ENCODE measurements at regions not wholly inside any gene's neighbourhood (a gene's known extent, or its start where the extent isn't known, plus 50 kb on each side); places are given as distances from the start of the nearest gene placed in this dataset.
A peak's percentile ranks its signal among the peaks of the same experiment; 100 is the strongest.

DNA sequence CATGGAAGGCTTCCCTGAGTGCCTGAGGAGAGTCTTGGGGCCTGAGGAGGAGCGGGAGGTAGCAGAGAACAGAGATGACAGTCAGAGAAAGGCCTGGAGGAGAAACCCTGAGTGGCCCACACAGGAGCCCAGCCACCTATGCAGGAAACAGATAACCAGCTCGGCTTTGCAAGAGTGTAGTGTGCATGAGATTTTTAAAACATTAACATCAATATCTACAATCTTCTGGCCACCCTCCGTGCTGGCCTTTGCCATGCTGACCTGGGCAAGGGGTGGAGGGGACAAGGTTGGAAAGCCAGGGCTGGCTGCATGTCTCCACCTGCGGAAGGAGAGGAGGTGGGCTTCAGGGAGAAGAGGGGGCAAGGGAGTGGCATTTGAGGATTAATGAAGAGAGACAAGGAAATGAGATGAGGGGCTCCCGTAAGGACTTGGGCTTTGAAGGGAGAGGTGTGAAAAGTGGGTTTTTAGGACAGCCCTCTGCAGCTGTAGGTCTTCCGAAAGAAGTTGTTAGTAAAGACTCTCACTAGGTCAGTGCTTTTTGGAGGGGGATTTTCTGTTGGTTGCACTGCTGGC lies 59.3 kb upstream of the SDK1 start:
- no peaks in the 10 kb centered on the region for H3K36me3 ChIP-seq (ENCODE audit: control insufficient read depth in 3 of 3, insufficient read depth in 2 of 3, low read depth in 1 of 3, low read length in 3 of 3)
- peaks cover 0 to 8% of the 10 kb centered on the region in 2 donors for H3K9me3 ChIP-seq (ENCODE audit: control insufficient read depth in 2 of 2, insufficient read depth in 1 of 2, low read depth in 1 of 2, low read length in 1 of 2)
- peaks cover 0 to 2% (median 0%) of the 10 kb centered on the region in 3 donors for H3K27me3 ChIP-seq (ENCODE audit: control insufficient read depth in 3 of 3, insufficient read depth in 3 of 3, low read length in 3 of 3)
- FAIRE-seq (no peak), DNase-seq (no peak)
- no peak overlapping the region for H3K4me3 ChIP-seq (ENCODE audit: low read depth in 1 of 3, low read length in 3 of 3)
- H3K27ac ChIP-seq (ENCODE audit: low read depth in 1 of 3, low read length in 2 of 3), result no peak overlapping the region
- WGBS, 3 donors, result 83 to 84% (median 84%) methylated on average over 6 of the region's 6 CpGs
- no peaks in the 10 kb centered on the region for H3K4me1 ChIP-seq (ENCODE audit: control insufficient read depth in 3 of 3, insufficient read depth in 2 of 3, low read depth in 1 of 3, low read length in 2 of 3)

DNA sequence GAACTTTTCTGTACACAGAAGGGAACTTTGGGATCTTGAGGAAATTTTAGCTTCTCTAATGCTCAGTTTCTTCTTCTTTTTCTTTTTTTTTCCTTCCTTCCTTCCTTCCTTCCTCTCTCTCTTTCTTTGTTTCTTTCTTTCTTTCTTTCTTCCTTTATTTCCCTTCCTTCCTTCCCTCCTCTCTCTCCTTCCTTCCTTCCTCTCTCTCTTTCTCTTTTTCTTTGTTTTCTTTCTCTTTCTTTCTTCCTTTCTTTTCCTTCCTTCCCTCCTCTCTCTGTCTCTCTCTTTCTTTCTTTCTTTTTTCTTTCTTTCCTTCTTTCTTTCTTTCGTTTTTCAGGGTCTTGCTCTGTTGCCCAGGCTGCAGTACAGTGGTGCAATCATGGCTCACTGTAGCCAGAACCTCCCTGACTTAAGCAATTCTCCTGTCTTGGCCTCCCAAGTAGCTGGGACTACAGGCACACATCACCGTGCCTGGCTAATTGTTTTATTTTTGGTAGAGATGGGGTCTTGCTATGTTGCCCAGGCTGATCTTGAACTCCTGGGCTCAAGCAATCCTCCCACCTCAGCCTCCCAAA lies 58.6 kb upstream of the SDK1 start:
- peaks cover 0 to 6% of the 10 kb centered on the region in 2 donors for H3K9me3 ChIP-seq (ENCODE audit: control insufficient read depth in 2 of 2, insufficient read depth in 1 of 2, low read depth in 1 of 2, low read length in 1 of 2)
- FAIRE-seq, result no peak
- no peak overlapping the region for H3K4me3 ChIP-seq (ENCODE audit: low read depth in 1 of 3, low read length in 3 of 3)
- DNase-seq, result no peak
- peaks cover 0 to 2% (median 0%) of the 10 kb centered on the region in 3 donors for H3K27me3 ChIP-seq (ENCODE audit: control insufficient read depth in 3 of 3, insufficient read depth in 3 of 3, low read length in 3 of 3)
- H3K36me3 ChIP-seq (ENCODE audit: control insufficient read depth in 3 of 3, insufficient read depth in 2 of 3, low read depth in 1 of 3, low read length in 3 of 3), result no peaks in the 10 kb centered on the region
- WGBS, 3 donors, result 72 to 85% (median 73%) methylated on average over 2 of the region's 2 CpGs
- no peak overlapping the region for H3K27ac ChIP-seq (ENCODE audit: low read depth in 1 of 3, low read length in 2 of 3)
- H3K4me1 ChIP-seq (ENCODE audit: control insufficient read depth in 3 of 3, insufficient read depth in 2 of 3, low read depth in 1 of 3, low read length in 2 of 3), result no peaks in the 10 kb centered on the region

DNA sequence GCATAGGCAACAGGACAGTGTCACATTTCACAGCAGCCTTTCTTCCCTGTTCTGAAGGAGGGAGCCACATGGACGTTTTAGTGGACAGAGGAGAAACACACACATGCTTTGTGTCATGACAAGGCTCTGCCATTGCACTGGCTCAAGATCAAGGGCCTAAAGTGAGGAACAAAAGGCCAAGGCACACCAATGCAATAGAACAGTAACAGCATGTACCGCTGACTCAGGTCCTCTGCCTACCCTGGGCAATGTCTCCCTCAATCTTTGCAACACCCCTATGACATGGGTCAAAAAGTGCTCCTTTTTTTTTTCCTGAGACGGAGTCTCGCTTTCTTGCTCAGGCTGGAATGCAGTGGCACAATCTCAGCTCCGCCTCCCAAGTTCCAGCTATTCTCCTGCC lies 57.8 kb upstream of the SDK1 start:
- H3K9me3 ChIP-seq (ENCODE audit: control insufficient read depth in 2 of 2, insufficient read depth in 1 of 2, low read depth in 1 of 2, low read length in 1 of 2), result peaks cover 0 to 3% of the 10 kb centered on the region in 2 donors
- 75 to 83% (median 82%) methylated on average over 5 of the region's 5 CpGs for WGBS, 3 donors
- no peaks in the 10 kb centered on the region for H3K4me1 ChIP-seq (ENCODE audit: control insufficient read depth in 3 of 3, insufficient read depth in 2 of 3, low read depth in 1 of 3, low read length in 2 of 3)
- H3K27ac ChIP-seq (ENCODE audit: low read depth in 1 of 3, low read length in 2 of 3), result no peak overlapping the region
- peaks cover 0 to 2% (median 0%) of the 10 kb centered on the region in 3 donors for H3K27me3 ChIP-seq (ENCODE audit: control insufficient read depth in 3 of 3, insufficient read depth in 3 of 3, low read length in 3 of 3)
- no peak for FAIRE-seq
- H3K4me3 ChIP-seq (ENCODE audit: low read depth in 1 of 3, low read length in 3 of 3), result no peak overlapping the region
- no peak for DNase-seq
- no peaks in the 10 kb centered on the region for H3K36me3 ChIP-seq (ENCODE audit: control insufficient read depth in 3 of 3, insufficient read depth in 2 of 3, low read depth in 1 of 3, low read length in 3 of 3)

DNA sequence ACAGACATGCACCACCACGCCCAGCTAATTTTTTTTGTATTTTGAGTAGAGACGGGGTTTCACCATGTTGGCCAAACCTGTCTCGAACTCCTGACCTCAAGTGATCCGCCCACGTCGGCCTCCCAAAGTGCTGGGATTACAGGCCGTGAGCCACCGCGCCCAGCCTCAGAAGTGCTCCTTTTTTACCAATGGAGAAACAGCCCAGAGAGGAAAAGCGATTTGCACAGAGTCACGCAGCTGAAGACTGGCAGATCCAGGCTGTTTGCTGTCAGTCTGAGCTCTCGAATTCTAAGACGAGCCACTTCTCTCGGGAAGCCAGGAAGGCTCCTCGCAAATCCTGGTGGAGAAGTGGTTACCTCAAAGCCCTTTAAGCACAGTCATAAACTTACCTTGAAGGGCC lies 57.4 kb upstream of the SDK1 start:
- Histone ChIP-seq H3K36me3 (ENCODE audit: control insufficient read depth in 3 of 3, insufficient read depth in 2 of 3, low read depth in 1 of 3, low read length in 3 of 3) (no peaks in the 10 kb centered on the region), H3K4me1 (ENCODE audit: control insufficient read depth in 3 of 3, insufficient read depth in 2 of 3, low read depth in 1 of 3, low read length in 2 of 3) (no peaks in the 10 kb centered on the region), H3K27ac (ENCODE audit: low read depth in 1 of 3, low read length in 2 of 3) (no peak overlapping the region), H3K4me3 (ENCODE audit: low read depth in 1 of 3, low read length in 3 of 3) (no peak overlapping the region), H3K27me3 (ENCODE audit: control insufficient read depth in 3 of 3, insufficient read depth in 3 of 3, low read length in 3 of 3) (peaks cover 0 to 2% (median 0%) of the 10 kb centered on the region in 3 donors), H3K9me3 (ENCODE audit: control insufficient read depth in 2 of 2, insufficient read depth in 1 of 2, low read depth in 1 of 2, low read length in 1 of 2) (peaks cover 0 to 3% of the 10 kb centered on the region in 2 donors)
- FAIRE-seq (no peak), DNase-seq (no peak)
- WGBS, 3 donors, result 69 to 85% (median 83%) methylated on average over 15 of the region's 15 CpGs

DNA sequence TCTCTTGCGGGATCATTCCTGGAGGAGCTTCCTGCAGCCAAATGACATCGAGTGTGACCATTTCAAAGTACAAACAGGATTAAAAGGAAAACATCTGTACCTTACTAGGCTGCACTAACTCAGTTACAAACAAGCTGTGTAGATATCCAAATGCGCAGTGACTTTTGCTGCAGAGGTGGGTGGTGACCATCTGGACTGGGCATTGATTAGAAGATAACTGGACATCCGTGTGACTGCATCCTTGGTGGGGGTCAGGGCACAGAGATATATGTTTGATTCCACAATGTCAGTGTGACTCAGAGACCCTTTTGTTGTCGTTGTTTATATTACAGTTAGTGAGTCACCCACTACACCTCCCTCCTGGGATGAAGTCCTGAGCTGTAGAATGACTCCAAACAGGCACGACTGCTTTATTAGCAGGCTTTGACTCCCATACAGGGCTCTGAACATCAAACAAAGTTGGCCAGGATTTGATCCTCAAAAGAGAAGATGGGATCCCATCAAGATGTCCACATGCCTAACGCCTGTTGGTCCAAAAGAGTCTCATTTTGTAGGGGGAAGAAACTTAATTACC lies 56.7 kb upstream of the SDK1 start:
- no peaks in the 10 kb centered on the region for H3K36me3 ChIP-seq (ENCODE audit: control insufficient read depth in 3 of 3, insufficient read depth in 2 of 3, low read depth in 1 of 3, low read length in 3 of 3)
- H3K27me3 ChIP-seq (ENCODE audit: control insufficient read depth in 3 of 3, insufficient read depth in 3 of 3, low read length in 3 of 3), result peaks cover 0 to 2% (median 0%) of the 10 kb centered on the region in 3 donors
- H3K4me1 ChIP-seq (ENCODE audit: control insufficient read depth in 3 of 3, insufficient read depth in 2 of 3, low read depth in 1 of 3, low read length in 2 of 3), result no peaks in the 10 kb centered on the region
- FAIRE-seq, result no peak
- no peak overlapping the region for H3K4me3 ChIP-seq (ENCODE audit: low read depth in 1 of 3, low read length in 3 of 3)
- WGBS, 3 donors, result 45 to 58% (median 50%) methylated on average over 7 of the region's 7 CpGs
- H3K9me3 ChIP-seq (ENCODE audit: control insufficient read depth in 2 of 2, insufficient read depth in 1 of 2, low read depth in 1 of 2, low read length in 1 of 2), result peaks cover 0 to 3% of the 10 kb centered on the region in 2 donors
- peak overlapping the region in 1 of 3 donors; percentile 23 for H3K27ac ChIP-seq (ENCODE audit: low read depth in 1 of 3, low read length in 2 of 3)
- no peak for DNase-seq

DNA sequence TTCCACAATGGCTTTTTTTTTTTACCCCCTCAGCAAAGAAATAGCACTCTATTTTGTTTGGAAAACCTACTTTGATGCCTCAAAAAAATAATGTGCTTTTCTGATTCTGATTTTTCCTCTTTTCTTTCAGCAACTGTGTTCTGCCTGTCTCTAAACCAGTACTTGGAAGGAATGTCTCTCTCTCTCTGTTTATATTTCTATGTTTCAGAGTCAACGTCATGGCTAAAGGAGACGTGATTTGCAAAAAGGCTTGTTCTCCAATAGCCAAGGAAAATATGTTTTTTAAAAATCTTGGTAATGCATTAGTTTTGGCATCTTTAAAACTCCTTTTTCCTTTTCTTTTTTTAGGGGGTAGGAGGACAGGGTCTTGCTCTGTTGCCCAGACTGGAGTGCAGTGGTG lies 56.0 kb upstream of the SDK1 start:
- 68 to 86% (median 81%) methylated on average over 2 of the region's 2 CpGs for WGBS, 3 donors
- H3K27me3 ChIP-seq (ENCODE audit: control insufficient read depth in 3 of 3, insufficient read depth in 3 of 3, low read length in 3 of 3), result peaks cover 0 to 2% (median 0%) of the 10 kb centered on the region in 3 donors
- H3K36me3 ChIP-seq (ENCODE audit: control insufficient read depth in 3 of 3, insufficient read depth in 2 of 3, low read depth in 1 of 3, low read length in 3 of 3), result no peaks in the 10 kb centered on the region
- H3K4me3 ChIP-seq (ENCODE audit: low read depth in 1 of 3, low read length in 3 of 3), result no peak overlapping the region
- H3K27ac ChIP-seq (ENCODE audit: low read depth in 1 of 3, low read length in 2 of 3), result no peak overlapping the region
- H3K4me1 ChIP-seq (ENCODE audit: control insufficient read depth in 3 of 3, insufficient read depth in 2 of 3, low read depth in 1 of 3, low read length in 2 of 3), result no peaks in the 10 kb centered on the region
- peaks cover 0 to 3% of the 10 kb centered on the region in 2 donors for H3K9me3 ChIP-seq (ENCODE audit: control insufficient read depth in 2 of 2, insufficient read depth in 1 of 2, low read depth in 1 of 2, low read length in 1 of 2)
- no peak for FAIRE-seq
- no peak for DNase-seq

DNA sequence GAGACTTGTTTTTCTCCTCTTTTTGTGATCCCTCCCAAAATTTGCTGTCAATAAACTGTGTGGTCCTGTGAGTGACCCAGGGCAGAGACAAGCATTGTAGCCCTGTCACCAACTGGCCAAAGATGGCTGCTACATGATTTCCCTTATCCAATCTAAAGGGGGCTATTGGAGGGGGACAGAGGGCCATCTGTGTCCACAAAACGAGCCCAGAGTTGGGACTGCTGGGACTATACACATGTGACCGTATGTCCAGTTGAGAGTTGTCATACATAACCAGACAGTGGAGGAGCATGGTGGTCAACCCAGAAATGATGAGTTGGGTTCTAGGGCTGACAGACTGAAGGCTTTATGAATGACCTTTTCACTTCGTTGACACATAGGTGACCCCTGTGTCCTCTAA lies 55.3 kb upstream of the SDK1 start:
- Histone ChIP-seq H3K4me3 (ENCODE audit: low read depth in 1 of 3, low read length in 3 of 3) (no peak overlapping the region), H3K9me3 (ENCODE audit: control insufficient read depth in 2 of 2, insufficient read depth in 1 of 2, low read depth in 1 of 2, low read length in 1 of 2) (peaks cover 0 to 3% of the 10 kb centered on the region in 2 donors), H3K36me3 (ENCODE audit: control insufficient read depth in 3 of 3, insufficient read depth in 2 of 3, low read depth in 1 of 3, low read length in 3 of 3) (no peaks in the 10 kb centered on the region), H3K27ac (ENCODE audit: low read depth in 1 of 3, low read length in 2 of 3) (no peak overlapping the region), H3K27me3 (ENCODE audit: control insufficient read depth in 3 of 3, insufficient read depth in 3 of 3, low read length in 3 of 3) (peaks cover 0 to 2% (median 0%) of the 10 kb centered on the region in 3 donors), H3K4me1 (ENCODE audit: control insufficient read depth in 3 of 3, insufficient read depth in 2 of 3, low read depth in 1 of 3, low read length in 2 of 3) (no peaks in the 10 kb centered on the region)
- FAIRE-seq (no peak), DNase-seq (no peak)
- WGBS, 3 donors, result 69 to 85% (median 83%) methylated on average over 3 of the region's 3 CpGs

DNA sequence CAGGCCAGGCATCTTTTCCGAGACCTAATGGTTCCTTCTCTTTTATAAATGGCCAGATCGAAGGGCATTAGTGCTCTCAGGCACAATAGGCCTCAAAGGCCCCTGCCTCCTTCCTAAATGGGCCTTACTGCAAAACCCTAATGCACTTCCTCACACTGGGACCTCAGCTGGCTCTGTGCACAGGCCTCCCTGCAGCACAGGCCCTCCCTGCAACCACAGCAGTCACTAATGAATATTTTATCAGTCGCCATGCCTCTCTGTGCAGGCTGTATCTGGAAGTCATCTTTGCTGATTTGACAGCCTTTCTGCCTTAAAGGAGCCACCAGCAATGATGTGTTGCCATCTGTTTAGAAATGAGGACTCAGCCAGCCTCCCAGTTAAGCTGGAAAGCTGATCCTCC lies 54.9 kb upstream of the SDK1 start:
- no peak overlapping the region for H3K27ac ChIP-seq (ENCODE audit: low read depth in 1 of 3, low read length in 2 of 3)
- peaks cover 0 to 2% (median 0%) of the 10 kb centered on the region in 3 donors for H3K27me3 ChIP-seq (ENCODE audit: control insufficient read depth in 3 of 3, insufficient read depth in 3 of 3, low read length in 3 of 3)
- no peak for DNase-seq
- WGBS, 3 donors, result 74 to 88% (median 75%) methylated on average over 3 of the region's 3 CpGs
- peaks cover 0 to 3% of the 10 kb centered on the region in 2 donors for H3K9me3 ChIP-seq (ENCODE audit: control insufficient read depth in 2 of 2, insufficient read depth in 1 of 2, low read depth in 1 of 2, low read length in 1 of 2)
- no peaks in the 10 kb centered on the region for H3K4me1 ChIP-seq (ENCODE audit: control insufficient read depth in 3 of 3, insufficient read depth in 2 of 3, low read depth in 1 of 3, low read length in 2 of 3)
- no peak overlapping the region for H3K4me3 ChIP-seq (ENCODE audit: low read depth in 1 of 3, low read length in 3 of 3)
- no peak for FAIRE-seq
- H3K36me3 ChIP-seq (ENCODE audit: control insufficient read depth in 3 of 3, insufficient read depth in 2 of 3, low read depth in 1 of 3, low read length in 3 of 3), result no peaks in the 10 kb centered on the region

Data from small intestine (tissue), 7 donors.